NCI-H774 (cell line): ENCODE measurements at regions not wholly inside any gene's neighbourhood (a gene's known extent, or its start where the extent isn't known, plus 50 kb on each side); places are given as distances from the start of the nearest gene placed in this dataset.
"Not testable (repeated sequence)": the region's sequence is repeated elsewhere in the genome, so short reads cannot be mapped to it uniquely, and the experiment has no call there.

Experiments used
- DNase-seq: peaks from one replicate; lab custom pipeline; 2025; lab: John Stamatoyannopoulos, UW

DNA sequence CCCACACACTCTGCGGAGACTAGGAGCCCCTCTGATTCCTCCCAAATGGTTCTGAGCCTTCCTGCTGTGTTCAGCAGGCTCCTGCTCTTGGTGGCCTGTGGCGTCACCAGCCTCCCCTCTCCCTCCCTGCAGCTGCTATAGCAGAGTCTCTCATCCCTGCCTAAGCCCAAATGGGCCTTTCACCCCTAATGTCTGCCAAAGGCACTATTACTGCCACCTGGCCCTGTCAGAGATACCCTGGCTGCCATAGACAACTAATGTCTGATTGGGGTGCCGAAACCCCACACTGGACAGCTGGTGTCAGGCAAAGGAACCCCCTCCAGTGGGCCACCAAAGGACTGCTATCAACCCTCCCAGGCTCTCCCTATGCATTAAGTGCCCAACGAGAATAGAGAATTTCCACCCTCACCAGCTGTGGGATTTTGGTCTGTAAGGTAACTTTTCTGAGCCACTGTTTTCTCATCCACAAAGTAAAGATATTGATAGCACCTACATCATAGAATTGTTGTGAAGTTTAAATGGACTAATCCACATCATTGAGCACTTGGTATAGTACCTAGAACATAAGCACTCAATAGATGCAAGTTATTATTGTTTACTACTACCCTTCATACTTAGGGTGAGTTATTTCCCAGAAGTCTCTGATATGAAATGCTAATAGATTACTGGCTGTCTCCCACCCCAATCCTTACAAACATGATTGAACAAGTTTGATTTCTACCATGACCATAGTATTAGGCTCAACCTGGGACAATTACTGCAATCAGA is 421.3 kb downstream of the MID1IP1 start:
- no peak for DNase-seq

DNA sequence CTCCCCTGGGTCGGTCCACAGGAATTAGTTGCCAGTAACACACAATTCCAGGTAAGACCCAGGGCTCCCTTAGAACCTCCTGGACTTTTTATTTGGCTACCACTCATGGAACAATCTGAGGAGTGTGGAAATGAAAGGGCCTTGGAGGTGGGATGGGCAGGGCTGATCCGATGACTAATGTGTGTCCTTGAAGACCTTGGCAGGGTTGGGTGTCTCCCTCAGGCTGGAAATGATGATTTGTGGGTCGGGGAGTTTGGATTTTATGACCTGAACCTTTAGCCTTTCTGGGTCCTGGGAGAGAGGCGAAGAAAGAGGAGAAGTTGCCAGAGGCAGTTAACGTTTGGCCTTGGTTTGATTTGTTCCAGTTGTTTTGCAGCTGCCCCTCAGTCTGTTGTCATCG is 425.0 kb downstream of the MID1IP1 start:
- DNase-seq: no peak

DNA sequence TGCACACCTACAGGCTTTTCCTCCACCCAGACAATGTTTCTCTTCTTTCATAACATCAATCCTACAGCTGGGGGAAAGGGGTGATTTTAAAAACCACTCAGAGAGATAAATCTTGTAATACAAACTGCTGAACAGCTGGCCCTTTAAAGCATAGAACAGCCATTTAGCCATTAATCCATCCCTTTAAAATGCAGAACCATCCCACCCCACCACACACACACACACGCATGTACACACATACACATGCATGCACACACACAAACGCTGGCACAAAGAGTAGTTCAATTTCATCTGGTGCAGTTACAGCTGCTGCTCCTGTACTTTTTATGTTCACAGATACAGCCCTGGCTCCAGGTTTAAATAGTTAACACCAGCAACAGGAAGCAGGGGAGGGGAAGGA is 426.1 kb downstream of the MID1IP1 start:
- DNase-seq: no peak

DNA sequence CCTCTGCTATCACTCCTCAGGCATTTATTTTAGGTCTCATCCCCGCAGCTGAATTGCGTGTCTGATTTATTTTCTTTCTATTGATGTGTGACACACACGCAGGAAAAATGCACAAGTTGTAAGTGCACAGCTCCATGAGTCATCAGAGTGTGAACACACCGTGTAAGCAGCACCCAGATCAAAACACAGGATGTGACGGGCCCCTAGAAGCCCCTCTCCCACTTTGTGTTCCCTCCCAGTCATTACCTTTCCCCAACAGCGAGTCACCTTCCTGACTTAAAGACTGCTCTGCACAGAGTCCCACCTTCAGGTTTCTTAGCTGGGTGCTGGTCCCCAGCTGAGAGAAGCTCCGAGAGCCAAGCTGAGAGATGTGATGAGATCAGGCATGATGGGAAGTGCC is 436.7 kb downstream of the MID1IP1 start:
- DNase-seq: no peak

DNA sequence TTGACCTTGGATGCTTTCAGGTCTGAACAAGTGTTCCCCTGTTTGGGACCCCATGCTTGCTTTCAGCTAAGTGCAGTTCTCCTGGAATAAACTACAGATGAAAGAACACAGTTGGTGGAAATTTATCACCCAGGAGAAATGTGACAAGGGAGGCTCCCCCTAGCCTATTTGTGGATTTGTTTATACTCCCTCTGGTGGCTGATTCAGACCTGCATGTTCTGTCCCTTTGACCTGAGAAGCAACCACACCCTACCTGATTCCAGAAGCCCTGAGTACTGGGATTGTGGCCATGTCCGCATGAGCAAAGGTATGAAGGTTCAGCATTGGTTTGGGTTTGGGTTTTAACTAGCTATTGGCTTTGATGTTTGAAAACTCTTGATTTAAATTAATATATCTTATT is 440.9 kb downstream of the MID1IP1 start:
- DNase-seq: no peak

DNA sequence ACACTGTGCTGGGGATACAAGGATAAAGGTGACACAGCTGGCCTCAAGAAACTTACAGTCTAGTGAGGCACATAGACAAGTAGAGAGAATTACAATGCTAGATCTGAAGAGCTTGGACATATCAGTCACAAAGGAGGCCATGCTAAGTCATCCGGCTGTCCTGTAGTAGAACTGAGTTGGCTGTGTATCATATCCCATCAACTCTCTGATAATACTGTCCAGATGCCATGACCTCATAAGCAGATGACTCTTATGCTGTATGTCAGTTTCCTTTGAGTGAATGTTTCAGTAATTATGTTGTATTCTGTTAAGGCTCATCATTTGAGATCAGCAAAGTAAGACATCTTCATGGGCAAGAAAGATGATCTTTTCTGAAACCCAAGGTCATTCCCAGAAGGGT is 442.9 kb downstream of the MID1IP1 start:
- no peak for DNase-seq

DNA sequence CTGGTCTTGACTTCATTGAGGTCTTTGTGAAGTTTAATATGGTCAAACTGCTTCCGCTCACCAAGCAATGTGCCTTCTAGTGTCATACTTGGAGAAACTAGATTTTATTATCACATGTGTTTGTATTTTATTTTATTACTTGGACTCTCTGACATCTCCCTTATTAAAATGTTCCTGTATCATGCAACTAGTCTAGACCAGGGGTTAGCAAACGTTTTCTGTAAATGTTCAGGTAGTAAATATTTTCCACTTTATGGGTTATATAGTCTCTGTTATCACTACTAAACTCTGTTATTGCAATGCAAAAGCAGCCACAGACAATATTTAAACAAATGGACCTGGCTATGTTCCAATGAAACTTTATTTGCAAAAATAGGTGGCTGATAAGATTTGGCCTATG is 443.8 kb downstream of the MID1IP1 start:
- no peak for DNase-seq

DNA sequence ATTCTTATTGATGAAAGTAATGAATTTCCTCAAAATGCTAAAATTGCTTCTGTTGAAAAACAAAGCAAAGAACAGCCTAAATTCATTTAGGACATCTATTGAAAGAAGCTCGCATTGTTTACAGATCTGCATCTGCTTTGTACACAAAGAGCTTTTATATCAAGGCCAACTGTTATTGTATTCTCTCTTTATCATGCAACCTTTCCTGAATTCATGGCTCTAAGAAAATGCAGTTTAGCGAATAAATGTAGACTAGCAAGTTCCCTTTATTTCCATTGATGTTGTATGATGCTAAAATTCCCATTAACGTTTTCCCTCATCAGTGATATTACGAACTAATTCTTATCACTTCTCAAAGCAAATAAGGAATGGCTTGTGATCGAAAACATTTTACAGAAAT is 446.3 kb downstream of the MID1IP1 start:
- no peak for DNase-seq

DNA sequence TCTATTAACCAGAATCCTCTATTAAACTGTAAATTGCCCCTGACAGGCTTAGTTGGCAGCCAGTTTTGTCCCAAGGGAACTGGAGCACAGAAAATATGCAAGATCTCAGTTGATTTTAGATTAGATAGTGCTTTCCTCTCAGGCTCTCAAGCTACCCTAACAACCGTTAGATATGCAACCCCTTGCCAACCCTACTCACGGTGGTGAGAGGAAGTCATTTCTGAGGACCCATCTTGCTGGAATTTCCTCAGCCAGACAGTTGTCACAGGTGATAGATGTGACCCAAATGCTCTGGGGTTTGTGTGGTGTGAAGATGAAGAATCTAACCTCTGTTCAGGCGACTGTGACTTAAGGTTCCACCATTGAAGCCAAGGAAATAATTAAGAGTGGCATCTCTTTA is 447.1 kb downstream of the MID1IP1 start:
- DNase-seq: no peak

DNA sequence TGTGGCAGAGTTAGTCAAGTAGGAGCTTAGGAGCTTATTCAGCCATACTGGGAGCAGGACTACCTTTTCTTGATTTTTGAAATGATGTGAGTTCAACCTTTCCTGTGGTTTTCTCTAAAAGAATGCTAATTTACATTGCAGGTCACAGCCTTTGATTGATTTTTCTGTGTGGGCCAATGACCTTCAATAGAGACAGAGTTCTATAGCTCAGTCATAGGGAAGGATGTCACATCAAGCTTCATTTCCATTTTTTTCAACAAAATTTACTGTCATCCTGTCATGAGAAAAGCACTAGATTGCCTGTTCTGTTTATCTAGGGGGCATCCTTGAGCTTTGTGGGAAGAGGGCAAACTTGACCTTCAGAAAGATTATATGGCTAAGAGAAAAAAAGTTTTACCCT is 448.7 kb downstream of the MID1IP1 start:
- no peak for DNase-seq

DNA sequence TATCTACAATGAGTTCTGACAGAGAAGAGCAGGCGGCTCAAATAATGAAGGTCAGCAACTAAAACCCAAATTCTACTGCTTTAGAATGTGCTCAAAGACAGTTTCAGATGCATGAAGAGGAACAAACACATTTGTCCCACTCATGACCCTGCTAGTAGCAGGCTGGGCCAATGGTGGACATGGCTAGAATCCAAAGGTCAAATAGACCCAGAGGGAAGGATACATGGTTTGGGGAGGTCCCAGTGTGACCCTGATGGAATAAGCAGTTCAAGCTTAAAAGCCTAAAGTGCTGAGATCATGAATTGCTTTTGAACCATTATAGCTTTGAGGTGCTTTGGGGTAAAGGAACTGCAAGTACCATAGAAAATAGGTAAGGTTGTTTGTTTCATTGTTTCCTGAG is 450.7 kb downstream of the MID1IP1 start:
- no peak for DNase-seq

DNA sequence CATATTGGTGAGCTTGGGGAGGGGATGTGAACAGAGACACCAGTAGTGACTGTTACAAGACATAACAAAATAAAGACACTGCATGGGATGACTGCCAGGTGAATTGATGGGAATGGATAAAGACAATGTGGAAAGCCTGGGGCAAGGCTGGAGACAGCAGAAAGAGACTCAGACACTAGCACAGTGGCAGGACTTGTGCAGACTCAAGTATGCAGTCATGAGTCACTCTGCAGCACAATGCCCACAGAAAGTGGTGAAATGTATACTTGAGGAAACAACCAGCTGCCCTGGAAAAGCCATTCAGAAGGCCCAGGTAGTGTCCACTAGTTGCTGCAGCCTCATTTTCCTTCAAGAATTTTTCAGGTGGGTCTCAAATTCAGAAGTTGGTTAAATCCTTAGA is 452.3 kb downstream of the MID1IP1 start:
- no peak for DNase-seq

DNA sequence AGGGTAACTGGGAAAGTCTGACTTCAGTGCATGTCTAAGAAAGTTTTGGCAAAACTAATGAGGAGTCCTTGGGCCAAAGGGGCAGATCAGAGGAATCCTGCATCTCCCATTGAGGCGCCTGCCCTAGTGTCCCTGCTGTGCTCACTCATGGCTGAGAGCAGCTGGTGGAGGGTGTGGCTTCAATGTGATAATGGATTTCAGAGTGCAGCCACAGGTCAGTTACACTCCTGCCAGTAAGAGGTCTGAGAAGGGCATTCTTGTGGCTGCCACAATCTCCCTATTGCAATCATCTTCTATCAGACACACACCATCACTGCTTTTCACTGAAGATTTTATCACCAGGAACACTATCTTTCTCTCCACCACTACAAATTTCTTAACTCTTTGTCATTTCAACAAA is 457.1 kb downstream of the MID1IP1 start:
- DNase-seq: peak; percentile 5

DNA sequence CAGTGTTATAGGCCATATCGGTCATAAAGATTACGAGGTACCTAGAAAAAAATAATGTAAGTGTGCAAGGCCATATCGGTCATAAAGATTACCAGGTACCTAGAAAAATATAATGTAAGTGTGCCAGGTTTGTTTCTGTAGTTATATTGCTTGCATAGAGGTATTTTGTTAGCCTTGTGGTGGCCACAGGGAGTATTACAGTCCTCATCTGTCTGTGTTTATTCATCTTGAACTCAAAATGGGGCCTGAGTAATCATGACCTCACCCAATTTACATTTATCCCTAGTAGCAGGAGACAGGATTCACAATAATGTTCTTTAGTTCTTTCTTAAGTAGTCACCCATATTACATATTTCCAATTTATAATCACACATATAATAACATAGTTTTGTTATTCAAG is 459.7 kb downstream of the MID1IP1 start:
- no peak for DNase-seq

DNA sequence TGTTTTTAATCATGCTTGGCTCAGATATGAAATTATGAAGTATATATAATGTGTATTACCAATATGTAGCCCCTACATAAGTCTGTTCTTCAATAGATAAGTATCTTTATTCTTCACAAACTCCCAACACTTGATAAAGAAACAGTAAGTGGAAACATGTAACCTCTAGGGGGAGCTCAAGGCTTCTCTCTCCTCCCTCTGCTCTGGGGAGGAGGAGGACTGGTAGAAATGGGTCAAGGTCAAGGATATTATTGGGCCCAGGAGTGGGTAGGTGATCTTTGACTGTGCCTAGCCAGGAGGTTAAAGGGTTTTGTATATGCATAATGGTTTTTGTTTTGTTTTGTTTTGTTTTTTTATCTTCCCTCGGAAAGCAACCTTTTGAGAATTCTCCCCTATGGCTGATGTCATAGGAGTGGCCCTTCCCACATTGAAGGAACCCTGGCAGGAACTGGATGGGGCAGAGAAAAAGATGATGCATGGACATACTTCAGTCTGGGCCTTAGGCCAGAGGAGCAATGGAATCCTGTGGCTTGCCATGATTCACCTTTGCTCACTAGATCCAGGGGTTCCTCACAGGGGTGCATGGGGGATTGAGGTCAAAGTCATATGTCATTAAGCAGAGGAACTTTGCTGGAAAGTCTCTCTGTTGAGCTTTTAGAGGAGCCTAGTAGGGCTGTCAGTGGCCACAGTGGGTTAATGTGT is 460.3 kb downstream of the MID1IP1 start:
- peak; percentile 14 for DNase-seq

DNA sequence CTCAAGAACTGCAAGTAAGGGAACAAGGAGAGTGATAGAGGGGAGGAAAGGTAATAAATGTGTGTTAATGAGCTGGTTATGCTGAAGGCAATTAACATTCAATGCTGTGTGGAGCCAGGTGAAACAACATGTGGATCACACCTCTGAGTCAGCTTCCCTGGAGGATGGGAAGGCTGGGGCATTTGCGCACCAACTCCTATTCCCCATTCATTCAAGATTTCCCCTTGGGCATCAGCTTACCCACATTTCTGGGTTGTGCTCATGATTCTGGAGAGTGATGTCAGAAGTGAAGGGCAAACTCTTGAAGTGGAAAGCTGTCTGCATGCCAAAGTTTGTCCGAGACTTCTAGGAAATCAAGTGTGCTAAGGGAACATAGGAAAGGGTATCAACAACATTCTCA is 461.4 kb downstream of the MID1IP1 start:
- DNase-seq: no peak

DNA sequence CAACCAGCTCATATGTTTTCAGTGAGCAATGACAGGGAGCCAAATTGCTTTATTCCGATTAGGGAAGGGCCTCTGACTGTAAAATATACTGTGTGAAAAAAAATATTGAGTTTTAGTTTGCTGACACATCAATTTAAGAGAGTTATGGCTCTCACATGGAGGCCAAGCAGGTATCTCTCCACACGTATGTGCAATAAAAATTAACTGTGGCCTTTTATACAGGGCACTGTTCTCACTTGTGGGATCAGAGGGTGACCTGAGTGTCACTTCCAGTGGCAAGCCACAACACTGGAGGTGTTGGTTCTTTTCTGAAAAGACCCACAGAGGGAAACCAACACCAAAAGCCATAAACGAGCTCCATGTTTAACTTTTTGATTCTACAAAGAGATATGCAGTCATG is 462.8 kb downstream of the MID1IP1 start:
- no peak for DNase-seq

DNA sequence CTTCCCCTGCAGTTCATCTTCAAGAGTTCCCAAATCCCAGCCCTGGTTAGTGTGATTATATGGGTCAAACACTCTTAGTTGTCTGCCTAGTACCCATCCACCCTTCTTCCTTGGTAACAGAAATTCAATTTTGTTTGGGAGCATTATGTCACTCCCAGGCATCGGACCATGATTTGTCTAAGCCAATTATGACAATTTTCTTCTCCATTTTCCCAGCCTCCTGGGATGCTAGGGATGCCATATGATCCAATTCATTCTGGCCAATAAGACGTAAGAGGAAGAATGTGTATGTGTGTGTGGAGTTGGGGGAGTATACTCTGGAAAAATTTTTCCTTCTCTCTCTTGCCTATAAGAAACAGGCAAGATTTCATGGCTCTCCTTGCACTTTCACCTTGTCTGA is 465.9 kb downstream of the MID1IP1 start:
- DNase-seq: no peak

DNA sequence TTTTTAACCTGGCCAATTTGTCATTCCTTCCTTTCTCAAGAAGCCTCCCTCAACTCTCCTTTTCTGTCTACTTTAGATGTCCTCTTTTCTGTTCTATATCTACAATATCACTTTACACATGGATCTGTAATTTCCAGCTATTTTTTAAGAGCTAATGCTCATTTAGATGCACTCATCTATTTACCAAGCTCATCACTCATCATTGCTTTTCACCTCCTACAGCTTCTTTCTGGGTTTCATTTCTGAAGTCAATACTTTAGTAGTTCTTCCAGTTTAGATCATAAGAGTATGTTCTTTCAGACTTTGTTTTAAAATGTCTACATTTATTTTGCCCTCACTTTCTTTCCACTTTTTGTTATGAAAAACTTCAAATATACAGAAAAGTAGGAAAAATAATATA is 466.9 kb downstream of the MID1IP1 start:
- DNase-seq: no peak

DNA sequence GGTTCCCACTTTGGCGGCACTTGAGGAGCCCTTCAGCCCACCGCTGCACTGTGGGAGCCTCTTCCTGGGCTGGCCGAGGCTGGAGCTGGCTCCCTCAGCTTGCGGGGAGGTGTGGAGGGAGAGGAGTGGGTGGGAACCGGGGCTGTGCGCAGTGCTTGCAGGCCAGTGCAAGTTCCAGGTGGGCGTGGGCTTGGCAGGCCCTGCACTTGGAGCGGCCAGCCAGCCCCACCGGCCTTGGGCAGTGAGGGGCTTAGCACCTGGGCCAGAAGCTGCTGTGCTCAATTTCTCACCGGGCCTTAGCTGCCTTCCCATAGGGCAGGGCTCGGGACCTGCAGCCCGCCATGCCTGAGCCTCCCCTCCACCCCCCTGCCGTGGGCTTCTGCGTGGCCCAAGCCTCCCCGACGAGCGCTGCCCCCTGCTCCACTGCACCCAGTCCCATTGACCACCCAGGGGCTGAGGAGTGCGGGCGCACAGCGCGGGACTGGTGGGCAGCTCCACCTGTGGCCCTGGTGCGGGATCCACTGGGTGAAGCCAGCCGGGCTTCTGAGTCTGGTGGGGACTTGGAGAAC is 474.3 kb downstream of the MID1IP1 start:
- no peak for DNase-seq

DNA sequence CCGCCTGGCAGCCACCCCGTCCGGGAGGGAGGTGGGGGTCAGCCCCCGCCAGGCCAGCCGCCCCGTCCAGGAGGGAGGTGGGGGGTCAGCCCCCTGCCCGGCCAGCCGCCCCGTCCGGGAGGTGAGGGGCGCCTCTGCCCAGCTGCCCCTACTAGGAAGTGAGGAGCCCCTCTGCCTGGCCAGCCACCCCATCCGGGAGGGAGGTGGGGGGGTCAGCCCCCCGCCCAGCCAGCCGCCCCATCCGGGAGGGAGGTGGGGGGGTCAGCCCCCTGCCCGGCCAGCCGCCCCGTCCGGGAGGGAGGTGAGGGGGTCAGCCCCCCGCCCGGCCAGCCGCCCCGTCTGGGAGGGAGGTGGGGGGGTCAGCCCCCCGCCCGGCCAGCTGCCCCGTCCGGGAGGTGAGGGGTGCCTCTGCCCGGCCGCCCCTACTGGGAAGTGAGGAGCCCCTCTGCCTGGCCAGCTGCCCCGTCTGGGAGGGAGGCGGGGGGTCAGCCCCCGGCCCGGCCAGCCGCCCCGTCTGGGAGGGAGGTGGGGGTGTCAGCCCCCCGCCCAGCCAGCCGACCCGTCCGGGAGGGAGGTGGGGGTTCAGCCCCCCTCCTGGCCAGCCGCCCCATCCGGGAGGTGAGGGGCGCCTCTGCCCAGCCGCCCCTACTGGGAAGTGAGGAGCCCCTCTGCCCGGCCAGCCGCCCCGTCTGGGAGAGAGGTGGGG is 476.6 kb downstream of the MID1IP1 start:
- not testable (repeated sequence) for DNase-seq

DNA sequence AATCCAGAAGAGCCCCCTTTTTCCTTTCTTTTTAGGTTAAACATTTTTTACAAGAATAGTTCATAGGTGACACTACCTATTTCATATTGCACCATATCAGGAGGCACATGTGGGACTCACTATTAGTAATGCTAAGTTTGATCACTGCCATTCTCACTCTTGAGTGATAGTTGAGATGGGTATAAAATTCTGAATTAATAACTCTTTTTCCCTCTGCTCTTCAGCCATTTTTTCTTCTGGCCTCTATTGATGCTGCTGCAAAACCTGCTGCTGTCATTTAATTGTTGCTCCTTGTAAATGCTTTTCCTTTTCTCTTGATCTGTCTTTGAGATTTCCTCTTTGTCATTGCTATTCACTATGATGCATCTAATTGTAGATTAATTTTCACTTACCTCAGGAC is 482.0 kb downstream of the MID1IP1 start:
- no peak for DNase-seq

DNA sequence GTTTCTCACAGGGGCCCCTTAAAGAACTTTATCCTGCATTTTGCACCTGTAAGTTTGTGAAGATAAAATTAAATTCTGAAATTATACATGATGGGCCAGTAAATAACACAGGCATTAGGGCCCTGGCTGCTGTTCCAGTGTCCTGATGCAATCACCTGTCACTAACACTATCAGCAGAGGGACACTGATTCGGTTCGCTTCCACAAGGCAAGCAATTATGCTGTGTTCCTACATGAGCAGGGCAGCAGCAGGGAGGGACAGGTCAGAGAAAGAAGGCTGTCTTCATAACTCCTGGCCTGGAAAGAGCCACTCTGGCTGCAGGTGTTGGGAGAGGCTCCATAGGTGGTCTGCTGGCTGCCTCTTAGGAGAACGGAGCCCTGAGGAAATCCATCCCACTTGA is 487.3 kb downstream of the MID1IP1 start:
- no peak for DNase-seq
